Erythroblast (primary cell): ENCODE measurements at regions not wholly inside any gene's neighbourhood (a gene's known extent, or its start where the extent isn't known, plus 50 kb on each side); places are given as distances from the start of the nearest gene placed in this dataset.

ENCODE experiments used
- GATA1 ChIP-seq: IDR thresholded peaks from 2 replicates; pipeline ENCODE4 v1.6.1; 2011; ENCODE audit warnings: low read depth, mild to moderate bottlenecking, control low read depth, low read length, moderate library complexity
- POLR2A ChIP-seq: IDR thresholded peaks from 2 replicates; pipeline ENCODE4 v1.6.1; 2011; ENCODE audit warnings: mild to moderate bottlenecking, low read length

DNA sequence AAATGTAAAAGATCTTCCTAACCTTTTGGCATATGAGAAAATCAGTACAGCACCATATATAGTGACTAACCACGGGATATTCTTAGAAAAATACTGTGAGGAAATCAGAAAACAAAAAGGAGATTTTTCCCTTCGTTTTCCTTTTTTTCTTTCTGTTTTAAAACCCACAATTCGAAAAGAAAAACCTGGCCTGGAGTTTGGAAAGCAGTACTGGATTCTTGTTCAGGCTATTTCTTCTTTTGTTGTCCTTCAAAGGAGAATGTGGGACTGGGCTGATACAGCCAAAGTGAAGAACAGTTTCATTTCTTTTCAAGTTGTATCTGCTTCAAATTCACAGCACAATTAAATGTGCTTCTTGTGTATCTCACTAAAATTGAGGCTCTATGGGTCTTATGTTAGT lies 156.8 kb upstream of the PHYHIPL start:
- no peak for TF ChIP-seq POLR2A
- TF ChIP-seq GATA1 = no peak
